Endothelial cell of umbilical vein (primary cell): ENCODE measurements at regions not wholly inside any gene's neighbourhood (a gene's known extent, or its start where the extent isn't known, plus 50 kb on each side); places are given as distances from the start of the nearest gene placed in this dataset.

Experiments used
- BruUV-seq: library from RNA; stranded (reverse); fragments of 400-500 nt; replicated peaks from 2 replicates; lab custom pipeline; 2021; lab: Mats Ljungman, UMichigan
- CTCF ChIA-PET: fragments of 300-600, 350-600 bp; sonication (Branson Sonifier 250); formaldehyde crosslinking; loops from one replicate; lab custom pipeline; 2021; ENCODE audit warnings: antibody characterized with exemption, inconsistent platforms; lab: Charles Lee
- POLR2A ChIA-PET: fragments of 300-600, 350-600 bp; sonication (Branson Sonifier 250); formaldehyde crosslinking; loops from one replicate; lab custom pipeline; 2021; ENCODE audit warnings: antibody characterized with exemption, inconsistent platforms; lab: Charles Lee
- DNase-seq: peaks from one replicate; pipeline ENCODE4 v3.0.0-alpha.2; 2011; ENCODE audit warnings: low read depth, low spot score
- FAIRE-seq: peaks from 2 replicates; lab custom pipeline; 2011; peaks lifted over from hg19 to GRCh38; lab: Jason Lieb, UNC
- H2AFZ ChIP-seq: 2 replicates; pipeline ENCODE4 v1.6.0; 2012; ENCODE audit warnings: low read depth, low read length, control low read depth, inconsistent platforms
- H3K27ac ChIP-seq: 2 replicates; pipeline ENCODE4 v1.5.1; 2011; ENCODE audit warnings: low read depth, mild to moderate bottlenecking, control low read depth, low read length, moderate library complexity; ENCODE audit not compliant: insufficient read depth
- H3K27me3 ChIP-seq, 2 experiments: 2 replicates each; pipeline versions ENCODE4 v1.6.0 to v1.6.1; 2011; ENCODE audit warnings: low read length in 2 of 2, mixed read lengths in 1 of 2; ENCODE audit not compliant: control insufficient read depth in 2 of 2, insufficient read depth in 2 of 2
- H3K36me3 ChIP-seq, 2 experiments: 2 replicates in 1 of 2; 3 replicates in 1 of 2; pipeline ENCODE4 v1.5.1; 2011; ENCODE audit warnings: low read length in 2 of 2, mild to moderate bottlenecking in 1 of 2, moderate library complexity in 1 of 2; ENCODE audit not compliant: control insufficient read depth in 2 of 2, insufficient read depth in 2 of 2; ENCODE audit errors: extremely low read depth in 1 of 2
- H3K4me1 ChIP-seq: 3 replicates; pipeline ENCODE4 v1.5.1; 2011; ENCODE audit warnings: mild to moderate bottlenecking, low read length; ENCODE audit not compliant: control insufficient read depth, insufficient read depth; ENCODE audit errors: extremely low read depth
- H3K4me2 ChIP-seq: 2 replicates; pipeline ENCODE4 v1.6.1; 2011; ENCODE audit warnings: low read length, control low read depth, mixed read lengths; ENCODE audit not compliant: insufficient read depth
- H3K4me3 ChIP-seq, 3 experiments: fragments of 200-600 bp in 1 of 3; sonication (generic), shearing (Covaris generic) in 1 of 3; replicated peaks in 1 of 3; 2 replicates each; pipeline ENCODE4 v1.5.1; 2011 to 2016; ENCODE audit warnings: control low read depth in 3 of 3, low read length in 3 of 3, mild to moderate bottlenecking in 2 of 3, inconsistent platforms in 1 of 3, low read depth in 1 of 3, moderate library complexity in 1 of 3; ENCODE audit not compliant: insufficient read depth in 1 of 3
- H3K79me2 ChIP-seq: 2 replicates; pipeline ENCODE4 v1.6.0; 2012; ENCODE audit warnings: low read length, inconsistent platforms; ENCODE audit not compliant: control insufficient read depth, insufficient read depth
- H3K9ac ChIP-seq: replicated peaks from 2 replicates; pipeline ENCODE3; 2011; ENCODE audit warnings: low read length, control low read depth; ENCODE audit not compliant: insufficient read depth; ENCODE audit errors: extremely low read depth
- H3K9me1 ChIP-seq: replicated peaks from 3 replicates; pipeline ENCODE4 v1.6.0; 2011; ENCODE audit warnings: mild to moderate bottlenecking, low read length; ENCODE audit not compliant: control insufficient read depth, insufficient read depth; ENCODE audit errors: extremely low read depth
- H3K9me3 ChIP-seq: replicated peaks from 2 replicates; pipeline ENCODE4 v1.5.1; 2012; ENCODE audit warnings: low read length, inconsistent platforms; ENCODE audit not compliant: control insufficient read depth, insufficient read depth
- H4K20me1 ChIP-seq: replicated peaks from 2 replicates; pipeline ENCODE3; 2011; ENCODE audit warnings: mild to moderate bottlenecking, low read length; ENCODE audit not compliant: control insufficient read depth, insufficient read depth; ENCODE audit errors: extremely low read depth
- FOS ChIP-seq: IDR thresholded peaks from 2 replicates; pipeline ENCODE4 v1.6.1; 2011; ENCODE audit warnings: mild to moderate bottlenecking, low read length, moderate library complexity, borderline replicate concordance; ENCODE audit not compliant: insufficient read depth
- GATA2 ChIP-seq: IDR thresholded peaks from 2 replicates; pipeline ENCODE4 v1.7.0; 2011; ENCODE audit warnings: low read depth, mild to moderate bottlenecking, moderate library complexity, mixed read lengths, low read length; ENCODE audit not compliant: insufficient read length, insufficient read depth
- JUN ChIP-seq: IDR thresholded peaks from 2 replicates; pipeline ENCODE4 v1.6.1; 2011; ENCODE audit warnings: borderline replicate concordance, low read depth; ENCODE audit not compliant: insufficient read length, insufficient read depth
- MYC ChIP-seq: IDR thresholded peaks from one replicate; pipeline ENCODE4 v1.6.1; 2011; ENCODE audit warnings: mild to moderate bottlenecking, low read depth, low read length
- POLR2A ChIP-seq: IDR thresholded peaks from 2 replicates; pipeline ENCODE4 v1.6.1; 2012; ENCODE audit warnings: low read depth, mild to moderate bottlenecking, control low read depth, low read length
- POLR2AphosphoS5 ChIP-seq: IDR thresholded peaks from 2 replicates; pipeline ENCODE4 v1.6.1; 2012; ENCODE audit warnings: low read depth, mild to moderate bottlenecking, control low read depth, low read length, moderate library complexity; ENCODE audit not compliant: insufficient read depth
- dilution Hi-C: fragments of 300-500 bp; cut with MboI; formaldehyde crosslinking; loops from one replicate; pipeline ENCODE4 v1.15.0; 2019; ENCODE audit warnings: low sequenced_read_pairs; ENCODE audit not compliant: extremely low pct_ligation_motif_present
- intact Hi-C: fragments of 100-400 bp; cut with micrococcal nuclease; formaldehyde crosslinking; loops from one replicate; pipeline ENCODE4 v1.10.0; 2022
- TF ChIP-seq, protein P1 (sequence below), 2 donors: IDR thresholded peaks; 1 replicate in 1 of 2; 2 replicates in 1 of 2; pipeline ENCODE4 v1.5.1; 2011; ENCODE audit warnings: low read length in 2 of 2, mild to moderate bottlenecking in 2 of 2, moderate library complexity in 2 of 2, control low read depth in 1 of 2, inconsistent platforms in 1 of 2, low read depth in 1 of 2; ENCODE audit not compliant: insufficient read depth in 1 of 2; ENCODE audit errors: extremely low read depth in 1 of 2
- TF ChIP-seq, protein P2 (sequence below): IDR thresholded peaks from 2 replicates; pipeline ENCODE4 v1.6.1; 2011; ENCODE audit not compliant: insufficient read depth, insufficient read length

DNA sequence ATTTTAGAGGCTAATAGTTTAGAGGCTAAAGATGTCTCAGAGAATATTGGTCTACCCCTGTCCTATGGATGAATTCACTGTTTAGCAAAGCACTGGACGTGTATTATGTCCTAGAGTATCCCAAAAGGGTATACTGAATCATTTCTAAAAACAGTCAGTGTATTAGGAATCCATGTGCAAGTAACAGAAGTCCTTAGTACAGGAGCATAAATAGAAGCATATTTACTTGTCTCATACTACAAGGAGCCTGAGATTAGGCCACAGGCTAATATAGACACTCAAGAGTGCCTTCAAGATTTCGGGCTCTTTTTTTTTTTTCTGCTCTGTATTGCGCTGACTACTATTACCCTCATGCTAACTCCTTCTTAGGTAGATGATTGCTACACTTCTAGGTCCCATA, 518.9 kb downstream of the USP25 start:
- H3K27me3 ChIP-seq: no peaks in the 10 kb centered on the region
- H3K4me1 ChIP-seq: no peaks in the 10 kb centered on the region
- no peak overlapping the region for H2AFZ ChIP-seq
- no peaks in the 10 kb centered on the region for H3K9me3 ChIP-seq
- no peak for FAIRE-seq
- no peak overlapping the region for H3K4me2 ChIP-seq
- no peak overlapping the region for H3K9ac ChIP-seq
- TF ChIP-seq FOS: no peak
- TF ChIP-seq, protein P1, sequence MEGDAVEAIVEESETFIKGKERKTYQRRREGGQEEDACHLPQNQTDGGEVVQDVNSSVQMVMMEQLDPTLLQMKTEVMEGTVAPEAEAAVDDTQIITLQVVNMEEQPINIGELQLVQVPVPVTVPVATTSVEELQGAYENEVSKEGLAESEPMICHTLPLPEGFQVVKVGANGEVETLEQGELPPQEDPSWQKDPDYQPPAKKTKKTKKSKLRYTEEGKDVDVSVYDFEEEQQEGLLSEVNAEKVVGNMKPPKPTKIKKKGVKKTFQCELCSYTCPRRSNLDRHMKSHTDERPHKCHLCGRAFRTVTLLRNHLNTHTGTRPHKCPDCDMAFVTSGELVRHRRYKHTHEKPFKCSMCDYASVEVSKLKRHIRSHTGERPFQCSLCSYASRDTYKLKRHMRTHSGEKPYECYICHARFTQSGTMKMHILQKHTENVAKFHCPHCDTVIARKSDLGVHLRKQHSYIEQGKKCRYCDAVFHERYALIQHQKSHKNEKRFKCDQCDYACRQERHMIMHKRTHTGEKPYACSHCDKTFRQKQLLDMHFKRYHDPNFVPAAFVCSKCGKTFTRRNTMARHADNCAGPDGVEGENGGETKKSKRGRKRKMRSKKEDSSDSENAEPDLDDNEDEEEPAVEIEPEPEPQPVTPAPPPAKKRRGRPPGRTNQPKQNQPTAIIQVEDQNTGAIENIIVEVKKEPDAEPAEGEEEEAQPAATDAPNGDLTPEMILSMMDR (IDR thresholded peaks at IDR 0.05; ENCODE audit: extremely low read depth in 1 of 2, insufficient read depth in 1 of 2, low read depth in 1 of 2, low read length in 2 of 2): no peak
- TF ChIP-seq GATA2: no peak
- no peak for TF ChIP-seq POLR2AphosphoS5
- TF ChIP-seq POLR2A: no peak
- TF ChIP-seq, protein P2, sequence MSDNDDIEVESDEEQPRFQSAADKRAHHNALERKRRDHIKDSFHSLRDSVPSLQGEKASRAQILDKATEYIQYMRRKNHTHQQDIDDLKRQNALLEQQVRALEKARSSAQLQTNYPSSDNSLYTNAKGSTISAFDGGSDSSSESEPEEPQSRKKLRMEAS: no peak
- no peak for TF ChIP-seq JUN
- no peak for TF ChIP-seq MYC
- POLR2A ChIA-PET: no interaction called here
- intact Hi-C loops (no loop called here), dilution Hi-C loops (no loop called here)
- no peaks in the 10 kb centered on the region for H3K36me3 ChIP-seq
- no peak for DNase-seq
- CTCF ChIA-PET: no interaction called here
- H3K27ac ChIP-seq: no peak overlapping the region
- no TSS peak for BruUV-seq
- no peaks in the 10 kb centered on the region for H4K20me1 ChIP-seq
- no peaks in the 10 kb centered on the region for H3K79me2 ChIP-seq
- no peaks in the 10 kb centered on the region for H3K9me1 ChIP-seq
- no peak overlapping the region for H3K4me3 ChIP-seq
